DMS153 (cell line): ENCODE measurements at regions not wholly inside any gene's neighbourhood (a gene's known extent, or its start where the extent isn't known, plus 50 kb on each side); places are given as distances from the start of the nearest gene placed in this dataset.
A peak's percentile ranks its signal among the peaks of the same experiment; 100 is the strongest.

Experiments
- DNase-seq: peaks from one replicate; lab custom pipeline; 2025; lab: John Stamatoyannopoulos, UW

DNA sequence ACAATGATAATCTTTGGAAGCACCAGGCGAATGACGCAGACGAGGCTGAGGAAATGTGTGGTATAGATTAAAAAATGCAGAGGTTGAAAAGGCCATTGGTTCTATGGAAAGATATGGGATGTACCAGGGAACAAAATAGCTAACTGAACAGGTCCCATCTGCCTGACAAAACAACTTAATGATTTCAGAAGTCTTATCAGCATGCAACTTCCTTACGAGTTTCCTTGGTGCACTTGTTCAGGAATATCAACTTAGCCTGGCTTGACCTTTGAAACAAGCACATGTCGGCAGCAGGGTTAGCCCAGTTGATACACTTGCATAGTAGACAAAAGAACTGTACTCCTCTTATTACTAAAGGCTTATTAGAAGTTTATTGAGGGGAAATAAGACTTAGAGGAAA is 90.9 kb upstream of the CDH11 start:
- no peak for DNase-seq

DNA sequence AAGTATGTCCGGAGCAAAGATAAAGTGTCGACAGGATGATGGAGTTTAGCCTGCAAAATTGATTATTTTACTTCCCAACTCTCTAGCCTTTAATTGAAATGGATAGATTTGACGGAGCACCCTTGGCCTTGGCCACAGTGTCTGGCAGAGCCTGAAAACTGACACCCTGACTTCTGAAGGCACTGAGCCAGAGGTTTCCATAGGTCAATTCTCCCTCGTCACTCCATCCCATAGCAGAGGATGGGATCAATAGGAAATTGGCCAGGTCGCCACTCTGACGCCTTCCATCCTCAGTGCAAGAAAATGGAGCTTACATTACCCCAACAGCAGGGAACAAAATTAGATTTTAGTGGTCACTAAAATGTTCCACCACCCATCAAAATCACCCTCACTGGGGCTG is 90.4 kb upstream of the CDH11 start:
- DNase-seq, result no peak

- DNase-seq, result no peak
These were observed 80.6 kb upstream of the CDH11 start for GRCh38 chr16:65202461-65202860.

- no peak for DNase-seq
These were observed 79.6 kb upstream of the CDH11 start for GRCh38 chr16:65201511-65201910.

- DNase-seq, result no peak
These were observed 79.0 kb upstream of the CDH11 start for GRCh38 chr16:65200857-65201256.

- no peak for DNase-seq
These were observed 78.4 kb upstream of the CDH11 start for GRCh38 chr16:65200156-65200773.

DNA sequence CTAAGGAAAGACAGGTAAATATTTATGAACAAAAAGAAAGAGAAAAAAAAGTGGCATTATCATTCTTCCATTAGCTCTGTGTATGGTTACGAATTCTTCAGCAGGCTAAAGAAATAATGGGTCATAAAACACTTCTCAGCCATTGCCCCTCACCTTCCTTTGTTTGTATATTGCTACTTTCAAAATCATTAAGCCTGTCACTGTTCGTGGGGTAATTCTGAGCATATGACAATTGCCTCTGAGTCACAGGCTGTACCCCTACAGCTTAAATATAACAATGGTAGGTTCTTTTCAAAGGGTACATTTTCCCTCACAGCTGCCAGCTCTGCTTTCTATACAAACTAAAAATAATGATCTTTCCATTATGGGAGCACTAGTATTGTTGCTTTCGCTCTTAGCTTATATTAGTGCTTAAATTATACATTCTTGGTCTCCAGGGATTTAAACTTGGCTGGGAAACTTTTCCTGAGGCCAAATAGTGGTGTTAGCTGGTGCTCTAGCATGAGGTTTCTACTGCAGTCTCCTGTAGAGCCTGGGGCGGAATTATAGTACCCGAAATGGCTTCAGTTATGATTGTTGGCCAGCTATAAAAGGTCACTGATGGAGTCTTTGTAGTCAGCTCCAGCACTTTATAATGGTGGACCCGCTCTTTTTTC is 74.7 kb upstream of the CDH11 start:
- DNase-seq, result peak; percentile 29

DNA sequence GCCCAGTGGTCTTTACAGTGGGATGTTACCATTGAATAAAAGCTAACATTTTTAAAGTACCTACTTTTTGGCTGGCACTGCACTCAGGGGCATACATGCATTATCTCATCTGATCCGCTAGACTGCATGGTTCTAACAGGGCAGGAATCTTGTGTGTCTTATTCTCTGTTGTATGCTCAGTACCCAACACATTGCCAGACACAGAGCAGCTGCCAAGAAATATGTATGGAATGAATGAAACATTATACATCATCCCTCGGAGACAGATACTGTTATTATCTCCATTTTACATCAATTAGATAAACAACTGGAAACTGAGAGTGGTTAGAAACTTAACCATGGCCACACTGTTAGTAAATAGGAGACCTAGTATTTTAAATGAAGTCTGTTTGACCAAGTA is 74.1 kb upstream of the CDH11 start:
- no peak for DNase-seq

DNA sequence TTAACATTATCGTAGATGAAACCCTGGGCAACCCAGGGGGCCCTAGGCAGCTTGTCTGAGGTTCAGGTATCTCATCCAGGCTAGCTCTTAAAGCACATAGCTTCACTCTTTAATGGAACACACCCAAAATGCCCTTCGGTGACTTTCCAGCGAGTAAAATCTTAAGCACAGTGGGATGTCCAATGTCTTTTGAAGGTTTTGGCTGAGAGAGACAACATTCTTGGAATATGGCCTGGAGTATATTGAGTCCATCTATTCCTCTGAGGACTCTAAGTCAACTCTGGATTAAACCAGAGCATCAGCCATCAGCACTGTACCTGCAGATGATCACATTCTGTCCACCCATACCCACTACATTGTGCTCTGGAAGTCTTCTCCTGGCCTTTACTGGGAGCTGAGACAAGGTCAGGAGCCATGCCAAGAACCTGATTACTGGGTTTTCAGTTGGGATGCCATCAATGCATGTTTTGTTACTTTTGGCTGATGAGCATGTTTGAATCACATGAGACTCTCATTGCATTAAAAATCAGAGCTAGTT is 63.4 kb upstream of the CDH11 start:
- no peak for DNase-seq

- no peak for DNase-seq
These were observed 59.3 kb upstream of the CDH11 start for GRCh38 chr16:65181071-65181561.

DNA sequence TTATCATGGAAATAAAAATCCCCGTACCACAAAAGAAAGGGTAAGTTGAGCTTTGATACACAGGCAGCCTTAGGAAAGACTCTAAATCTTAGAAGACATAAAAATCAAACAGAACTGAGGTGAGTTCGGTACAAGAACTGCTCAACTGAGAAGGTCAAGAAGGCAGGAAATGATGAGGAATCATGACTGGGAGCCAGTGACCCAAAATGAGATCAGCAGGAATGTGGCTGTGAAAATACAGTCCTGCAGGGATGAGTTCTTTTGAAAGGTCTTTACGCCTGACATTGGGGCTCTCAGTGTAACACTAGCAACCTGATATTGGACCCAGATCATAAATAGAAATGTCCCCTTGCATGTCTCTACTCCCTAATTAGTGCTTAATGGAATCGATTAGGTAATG is 56.3 kb upstream of the CDH11 start:
- no peak for DNase-seq

DNA sequence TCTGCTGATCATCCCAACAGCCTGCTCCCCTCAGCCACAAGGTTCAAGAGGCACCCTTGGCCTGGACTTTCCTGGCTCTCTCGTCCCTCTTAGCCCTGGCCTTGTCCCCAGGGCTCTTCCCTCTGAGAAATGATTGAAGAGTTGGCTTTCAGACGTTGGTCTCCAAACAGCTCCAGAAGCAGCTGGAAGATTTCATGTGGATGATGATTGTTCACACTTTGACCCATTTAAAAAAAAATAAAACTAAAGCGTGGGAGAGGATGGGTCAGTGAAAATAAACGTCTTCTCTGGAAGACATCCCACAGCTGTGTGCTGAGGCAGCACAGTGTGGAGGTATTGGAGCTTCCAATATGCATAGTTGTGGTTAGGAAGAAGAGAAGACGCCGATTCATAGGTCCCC is 54.7 kb upstream of the CDH11 start:
- no peak for DNase-seq

DNA sequence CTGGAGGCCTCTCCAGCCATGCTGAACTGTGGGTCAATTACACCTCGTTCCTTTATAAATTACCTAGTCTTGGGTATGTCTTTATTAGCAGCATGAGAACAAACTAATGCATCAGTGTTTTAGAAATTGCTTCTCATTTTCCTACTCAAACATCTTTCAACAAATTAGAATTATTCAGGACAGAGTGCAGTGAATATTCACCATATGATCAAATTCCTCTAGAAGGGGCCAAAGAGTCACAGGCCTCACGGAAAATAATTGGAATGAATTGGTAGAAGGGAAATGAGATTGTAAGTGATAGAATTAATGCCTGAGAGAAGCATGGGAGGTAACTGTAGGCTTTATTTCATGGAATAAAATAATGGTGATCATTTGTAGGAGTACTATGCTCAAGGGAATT is 50.5 kb upstream of the CDH11 start:
- no peak for DNase-seq
